GM19035 (cell line): ENCODE measurements at regions not wholly inside any gene's neighbourhood (a gene's known extent, or its start where the extent isn't known, plus 50 kb on each side); places are given as distances from the start of the nearest gene placed in this dataset.
"Not testable (repeated sequence)": the region's sequence is repeated elsewhere in the genome, so short reads cannot be mapped to it uniquely, and the experiment has no call there.

Experiments used
- ATAC-seq: cut with Tn5 transposase; IDR thresholded peaks from one replicate; pipeline ENCODE4 v1.9.1; 2021; ENCODE audit not compliant: unreplicated experiment

GRCh38 chr2:118577202-118577601 lies 270.2 kb downstream of the EN1 start:
- ATAC-seq = no peak

GRCh38 chr2:118576109-118576855 lies 271.2 kb downstream of the EN1 start:
- no peak for ATAC-seq

GRCh38 chr2:118572380-118572779 lies 275.1 kb downstream of the EN1 start:
- not testable (repeated sequence) for ATAC-seq

GRCh38 chr2:118569876-118570535 lies 277.4 kb downstream of the EN1 start:
- ATAC-seq = no peak

GRCh38 chr2:118568700-118569099 lies 278.7 kb downstream of the EN1 start:
- ATAC-seq = no peak

- no peak for ATAC-seq
Observed at GRCh38 chr2:118565786-118566540, 281.5 kb downstream of the EN1 start.

- no peak for ATAC-seq
Observed at GRCh38 chr2:118565301-118565700, 282.1 kb downstream of the EN1 start.

- no peak for ATAC-seq
Observed at GRCh38 chr2:118562144-118562543, 285.3 kb downstream of the EN1 start.

- no peak for ATAC-seq
Observed at GRCh38 chr2:118558846-118559245, 288.6 kb downstream of the EN1 start.

GRCh38 chr2:118557791-118558190 lies 289.7 kb downstream of the EN1 start:
- ATAC-seq = no peak

GRCh38 chr2:118557016-118557415 lies 290.4 kb downstream of the EN1 start:
- no peak for ATAC-seq

GRCh38 chr2:118554616-118555015 lies 292.8 kb downstream of the EN1 start:
- no peak for ATAC-seq

- no peak for ATAC-seq
Observed at GRCh38 chr2:118549503-118549902, 297.9 kb downstream of the EN1 start.

GRCh38 chr2:118548880-118549488 lies 298.5 kb downstream of the EN1 start:
- no peak for ATAC-seq

GRCh38 chr2:118539290-118539689 lies 308.2 kb downstream of the EN1 start:
- no peak for ATAC-seq

GRCh38 chr2:118536306-118536705 lies 311.1 kb downstream of the EN1 start:
- no peak for ATAC-seq

GRCh38 chr2:118535818-118536212 lies 311.6 kb downstream of the EN1 start:
- ATAC-seq = no peak

GRCh38 chr2:118535171-118535817 lies 312.2 kb downstream of the EN1 start:
- ATAC-seq = no peak

GRCh38 chr2:118530976-118531375 lies 316.5 kb downstream of the EN1 start:
- ATAC-seq = no peak

GRCh38 chr2:118529908-118530599 lies 317.4 kb downstream of the EN1 start:
- no peak for ATAC-seq
